IPS DF 6.9 (cell line): ENCODE measurements at regions not wholly inside any gene's neighbourhood (a gene's known extent, or its start where the extent isn't known, plus 50 kb on each side); places are given as distances from the start of the nearest gene placed in this dataset.

Experiments used
- DNase-seq: peaks from one replicate; pipeline ENCODE4 v3.0.0-alpha.2; 2013; ENCODE audit warnings: low read depth, low spot score
- H3K27ac ChIP-seq: one replicate; pipeline ENCODE4 v1.5.1; 2013; ENCODE audit warnings: low read length, control low read depth
- H3K27me3 ChIP-seq: 2 replicates; pipeline ENCODE4 v1.6.1; 2013; ENCODE audit warnings: mild to moderate bottlenecking, low read length; ENCODE audit not compliant: control insufficient read depth, insufficient read depth
- H3K36me3 ChIP-seq: 2 replicates; pipeline ENCODE4 v1.6.1; 2013; ENCODE audit warnings: low read length; ENCODE audit not compliant: control insufficient read depth, insufficient read depth
- H3K4me1 ChIP-seq: 2 replicates; pipeline ENCODE4 v1.6.1; 2013; ENCODE audit warnings: low read length; ENCODE audit not compliant: control insufficient read depth, insufficient read depth
- H3K4me3 ChIP-seq: 2 replicates; pipeline ENCODE4 v1.5.1; 2013; ENCODE audit warnings: mild to moderate bottlenecking, low read length
- H3K9me3 ChIP-seq: 2 replicates; pipeline ENCODE4 v1.6.1; 2013; ENCODE audit warnings: low read length, inconsistent platforms; ENCODE audit not compliant: control insufficient read depth, insufficient read depth
- WGBS: extraction: QIAGEN DNeasy Blood & Tissue Kit; methylation state at CpG from one replicate; pipeline ENCODE4 v1.1.7; 2013; ENCODE audit warnings: mixed read lengths, missing lambda C conversion rate; ENCODE audit not compliant: insufficient read length, insufficient coverage; 5-methylcytosine and 5-hydroxymethylcytosine counted together

- Histone ChIP-seq H3K4me1 (no peaks in the 10 kb centered on the region), H3K9me3 (no peaks in the 10 kb centered on the region), H3K36me3 (no peaks in the 10 kb centered on the region), H3K4me3 (no peak overlapping the region), H3K27me3 (no peaks in the 10 kb centered on the region), H3K27ac (no peak overlapping the region)
- DNase-seq = no peak
These were observed 395.1 kb upstream of the CDH19 start for GRCh38 chr18:66999003-66999402.

- no CpG with 5 or more reads among the region's 2 CpGs for WGBS
- Histone ChIP-seq H3K27ac (no peak overlapping the region), H3K4me1 (no peaks in the 10 kb centered on the region), H3K4me3 (no peak overlapping the region), H3K36me3 (no peaks in the 10 kb centered on the region), H3K9me3 (no peaks in the 10 kb centered on the region), H3K27me3 (no peaks in the 10 kb centered on the region)
- no peak for DNase-seq
These were observed 391.4 kb upstream of the CDH19 start for GRCh38 chr18:66995270-66995669.

- H3K36me3 ChIP-seq = no peaks in the 10 kb centered on the region
- H3K27me3 ChIP-seq = no peaks in the 10 kb centered on the region
- H3K4me3 ChIP-seq = no peak overlapping the region
- no CpG with 5 or more reads among the region's 2 CpGs for WGBS
- no peaks in the 10 kb centered on the region for H3K4me1 ChIP-seq
- no peak for DNase-seq
- no peak overlapping the region for H3K27ac ChIP-seq
- no peaks in the 10 kb centered on the region for H3K9me3 ChIP-seq
These were observed 390.9 kb upstream of the CDH19 start for GRCh38 chr18:66994790-66995189.

- no peaks in the 10 kb centered on the region for H3K4me1 ChIP-seq
- H3K4me3 ChIP-seq = no peak overlapping the region
- H3K36me3 ChIP-seq = no peaks in the 10 kb centered on the region
- no peak overlapping the region for H3K27ac ChIP-seq
- no peaks in the 10 kb centered on the region for H3K27me3 ChIP-seq
- no peak for DNase-seq
- H3K9me3 ChIP-seq = no peaks in the 10 kb centered on the region
These were observed 389.6 kb upstream of the CDH19 start for GRCh38 chr18:66993492-66993891.

- Histone ChIP-seq H3K27ac (no peak overlapping the region), H3K9me3 (no peaks in the 10 kb centered on the region), H3K4me1 (no peaks in the 10 kb centered on the region), H3K4me3 (no peak overlapping the region), H3K36me3 (no peaks in the 10 kb centered on the region), H3K27me3 (no peaks in the 10 kb centered on the region)
- DNase-seq = no peak
- WGBS = no CpG with 5 or more reads among the region's 6 CpGs
These were observed 387.0 kb upstream of the CDH19 start for GRCh38 chr18:66990909-66991308.

GRCh38 chr18:66979009-66979408 is 375.1 kb upstream of the CDH19 start:
- DNase-seq = no peak
- Histone ChIP-seq H3K27me3 (no peaks in the 10 kb centered on the region), H3K9me3 (no peaks in the 10 kb centered on the region), H3K27ac (no peak overlapping the region), H3K4me1 (no peaks in the 10 kb centered on the region), H3K4me3 (no peak overlapping the region), H3K36me3 (no peaks in the 10 kb centered on the region)

GRCh38 chr18:66972681-66973080 is 368.8 kb upstream of the CDH19 start:
- Histone ChIP-seq H3K4me3 (no peak overlapping the region), H3K36me3 (no peaks in the 10 kb centered on the region), H3K4me1 (no peaks in the 10 kb centered on the region), H3K9me3 (no peaks in the 10 kb centered on the region), H3K27me3 (no peaks in the 10 kb centered on the region), H3K27ac (no peak overlapping the region)
- WGBS = no CpG with 5 or more reads among the region's 1 CpG
- no peak for DNase-seq

DNA sequence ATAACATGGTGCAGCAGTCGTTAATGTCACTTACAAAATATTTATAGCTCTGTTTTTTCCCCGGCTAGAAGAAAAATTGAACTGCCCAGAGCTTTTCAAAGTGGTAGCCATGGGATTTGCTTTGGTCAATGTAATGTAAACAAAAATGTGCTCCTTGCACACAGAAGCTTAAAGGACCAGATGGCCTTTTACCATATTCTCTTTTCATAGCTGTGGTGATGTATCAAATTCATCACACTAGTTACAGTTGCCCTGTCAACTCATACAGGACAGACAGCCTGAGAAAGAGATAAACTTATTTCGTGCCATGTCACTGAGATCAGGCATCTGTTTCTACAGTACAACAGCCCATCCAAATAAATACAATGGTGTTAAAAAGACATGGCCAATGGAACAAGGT is 368.1 kb upstream of the CDH19 start:
- Histone ChIP-seq H3K36me3 (no peaks in the 10 kb centered on the region), H3K27ac (no peak overlapping the region), H3K27me3 (no peaks in the 10 kb centered on the region), H3K4me1 (no peaks in the 10 kb centered on the region), H3K4me3 (no peak overlapping the region), H3K9me3 (no peaks in the 10 kb centered on the region)
- DNase-seq = no peak
- WGBS = no CpG with 5 or more reads among the region's 3 CpGs

- Histone ChIP-seq H3K4me1 (no peaks in the 10 kb centered on the region), H3K27ac (no peak overlapping the region), H3K9me3 (no peaks in the 10 kb centered on the region), H3K27me3 (no peaks in the 10 kb centered on the region), H3K36me3 (no peaks in the 10 kb centered on the region), H3K4me3 (no peak overlapping the region)
- no CpG with 5 or more reads among the region's 7 CpGs for WGBS
- no peak for DNase-seq
These were observed 362.3 kb upstream of the CDH19 start for GRCh38 chr18:66966171-66966570.

DNA sequence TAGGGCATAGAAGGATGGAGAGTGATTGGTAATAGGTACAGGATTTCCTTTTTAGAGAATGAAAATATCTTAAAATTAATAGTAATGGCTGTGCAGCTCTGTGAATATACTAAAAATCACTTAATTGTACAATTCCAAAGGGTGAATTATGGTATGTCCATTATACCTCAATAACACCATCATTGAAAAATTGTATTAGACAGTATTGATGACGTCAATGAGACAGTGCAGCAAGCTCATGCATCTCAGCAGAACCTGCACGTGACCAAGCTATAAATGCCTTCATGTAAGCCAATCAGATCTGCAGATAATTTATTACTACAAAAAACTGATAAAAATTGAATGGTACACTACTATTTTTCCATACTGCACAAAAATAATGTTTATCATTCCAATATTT is 354.4 kb upstream of the CDH19 start:
- no peaks in the 10 kb centered on the region for H3K4me1 ChIP-seq
- WGBS = no CpG with 5 or more reads among the region's 2 CpGs
- H3K4me3 ChIP-seq = no peak overlapping the region

GRCh38 chr18:66951750-66952149 is 347.9 kb upstream of the CDH19 start:
- Histone ChIP-seq H3K9me3 (no peaks in the 10 kb centered on the region), H3K36me3 (no peaks in the 10 kb centered on the region), H3K4me1 (no peaks in the 10 kb centered on the region), H3K4me3 (no peak overlapping the region), H3K27ac (no peak overlapping the region), H3K27me3 (no peaks in the 10 kb centered on the region)
- no peak for DNase-seq
- no CpG with 5 or more reads among the region's 1 CpG for WGBS

More for the DNA sequence above, 354.4 kb upstream of the CDH19 start:
- no peak overlapping the region for H3K27ac ChIP-seq
- H3K27me3 ChIP-seq = no peaks in the 10 kb centered on the region
- H3K36me3 ChIP-seq = no peaks in the 10 kb centered on the region
- no peaks in the 10 kb centered on the region for H3K9me3 ChIP-seq
- DNase-seq = no peak
